ENCODE measurements at regions not wholly inside any gene's neighbourhood (a gene's known extent, or its start where the extent isn't known, plus 50 kb on each side); places are given as distances from the start of the nearest gene placed in this dataset.
A peak's percentile ranks its signal among the peaks of the same experiment; 100 is the strongest.

GRCh38 chrX:43018031-43018430, 240.1 kb upstream of the PPP1R2C start:
- DNase-seq (ENCODE audit: low spot score), result no peak

GRCh38 chrX:43019021-43019420, 241.1 kb upstream of the PPP1R2C start:
- no peak for DNase-seq (ENCODE audit: low spot score)

- DNase-seq (ENCODE audit: low spot score), result no peak
Measured at GRCh38 chrX:43025806-43026315, 247.9 kb upstream of the PPP1R2C start.

- DNase-seq (ENCODE audit: low spot score), result no peak
Measured at GRCh38 chrX:43064096-43064495, 286.1 kb upstream of the PPP1R2C start.

- DNase-seq (ENCODE audit: low spot score), result no peak
Measured at GRCh38 chrX:43065978-43066377, 288.0 kb upstream of the PPP1R2C start.

- DNase-seq (ENCODE audit: low spot score), result no peak
Measured at GRCh38 chrX:43068639-43069038, 290.7 kb upstream of the PPP1R2C start.

GRCh38 chrX:43083016-43083415, 305.1 kb upstream of the PPP1R2C start:
- DNase-seq (ENCODE audit: low spot score), result no peak

- no peak for DNase-seq (ENCODE audit: low spot score)
Measured at GRCh38 chrX:43087830-43088229, 309.9 kb upstream of the PPP1R2C start.

GRCh38 chrX:43096830-43097229, 318.9 kb upstream of the PPP1R2C start:
- DNase-seq (ENCODE audit: low spot score), result no peak

GRCh38 chrX:43106009-43106408, 328.0 kb upstream of the PPP1R2C start:
- DNase-seq (ENCODE audit: low spot score), result no peak

- no peak for DNase-seq (ENCODE audit: low spot score)
Measured at GRCh38 chrX:43108828-43109227, 330.9 kb upstream of the PPP1R2C start.

- DNase-seq (ENCODE audit: low spot score), result peak; percentile 4
Measured at GRCh38 chrX:43121637-43122036, 343.7 kb upstream of the PPP1R2C start.

GRCh38 chrX:43139645-43140044, 361.7 kb upstream of the PPP1R2C start:
- no peak for DNase-seq (ENCODE audit: low spot score)

GRCh38 chrX:43140582-43140981, 362.6 kb upstream of the PPP1R2C start:
- no peak for DNase-seq (ENCODE audit: low spot score)

- DNase-seq (ENCODE audit: low spot score), result no peak
Measured at GRCh38 chrX:43141885-43142284, 363.9 kb upstream of the PPP1R2C start.

GRCh38 chrX:43148305-43148704, 370.3 kb upstream of the PPP1R2C start:
- DNase-seq (ENCODE audit: low spot score), result no peak

GRCh38 chrX:43165343-43165920, 387.5 kb upstream of the PPP1R2C start:
- DNase-seq (ENCODE audit: low spot score), result no peak

GRCh38 chrX:43166874-43167273, 388.9 kb upstream of the PPP1R2C start:
- no peak for DNase-seq (ENCODE audit: low spot score)

- no peak for DNase-seq (ENCODE audit: low spot score)
Measured at GRCh38 chrX:43175434-43175833, 397.5 kb upstream of the PPP1R2C start.

- DNase-seq (ENCODE audit: low spot score), result no peak
Measured at GRCh38 chrX:43176686-43177085, 398.7 kb upstream of the PPP1R2C start.

GRCh38 chrX:43188296-43188695, 410.3 kb upstream of the PPP1R2C start:
- no peak for DNase-seq (ENCODE audit: low spot score)

GRCh38 chrX:43211570-43211969, 433.6 kb upstream of the PPP1R2C start:
- DNase-seq (ENCODE audit: low spot score), result no peak

- no peak for DNase-seq (ENCODE audit: low spot score)
Measured at GRCh38 chrX:43218198-43218597, 437.9 kb upstream of the MAOA start.

- no peak for DNase-seq (ENCODE audit: low spot score)
Measured at GRCh38 chrX:43224496-43224895, 431.6 kb upstream of the MAOA start.

All from CD4-positive, alpha-beta T cell treated with Interleukin-2 at 100 ng/mL for 4 hours (primary cell).